CD14-positive monocyte (primary cell): ENCODE measurements at regions not wholly inside any gene's neighbourhood (a gene's known extent, or its start where the extent isn't known, plus 50 kb on each side); places are given as distances from the start of the nearest gene placed in this dataset.

Experiments used
- DNase-seq, 3 donors: peaks; one replicate each; pipeline ENCODE4 v3.0.0-alpha.2; 2011 to 2022
- H2AFZ ChIP-seq: 2 replicates; pipeline ENCODE4 v1.6.0; 2012; ENCODE audit warnings: mild to moderate bottlenecking, low read depth, low read length, inconsistent platforms; ENCODE audit not compliant: insufficient read depth, poor library complexity, severe bottlenecking
- H3K27ac ChIP-seq, 2 donors: 1 replicate in 1 of 2; 2 replicates in 1 of 2; pipeline ENCODE4 v1.5.1; 2012 to 2013; ENCODE audit warnings: low read length in 2 of 2, control low read depth in 1 of 2, inconsistent platforms in 1 of 2, low read depth in 1 of 2, mild to moderate bottlenecking in 1 of 2
- H3K27me3 ChIP-seq, 2 donors: one replicate each; pipeline versions ENCODE4 v1.6.0 to v1.6.1; 2011 to 2013; ENCODE audit warnings: low read length in 2 of 2; ENCODE audit not compliant: control insufficient read depth in 2 of 2, insufficient read depth in 2 of 2
- H3K36me3 ChIP-seq, 2 donors: replicated peaks in 1 of 2; 1 replicate in 1 of 2; 2 replicates in 1 of 2; pipeline versions ENCODE4 v1.5.1 to v1.6.1; 2012 to 2013; ENCODE audit warnings: low read length in 2 of 2, control low read depth in 1 of 2, inconsistent platforms in 1 of 2, mild to moderate bottlenecking in 1 of 2; ENCODE audit not compliant: insufficient read depth in 2 of 2, control insufficient read depth in 1 of 2
- H3K4me1 ChIP-seq, 2 donors: 1 replicate in 1 of 2; 2 replicates in 1 of 2; pipeline versions ENCODE4 v1.5.1 to v1.6.1; 2012 to 2013; ENCODE audit warnings: low read length in 2 of 2, control low read depth in 1 of 2, inconsistent platforms in 1 of 2, mild to moderate bottlenecking in 1 of 2, moderate library complexity in 1 of 2; ENCODE audit not compliant: insufficient read depth in 2 of 2, control insufficient read depth in 1 of 2
- H3K4me2 ChIP-seq: replicated peaks from 2 replicates; pipeline ENCODE3; 2012; ENCODE audit warnings: low read length, moderate library complexity, mild to moderate bottlenecking; ENCODE audit not compliant: poor library complexity, severe bottlenecking; ENCODE audit errors: extremely low read depth
- H3K4me3 ChIP-seq, 3 experiments: fragments of 200-600 bp in 1 of 3; sonication (generic) in 1 of 3; replicated peaks in 1 of 3; 1 replicate in 2 of 3; 2 replicates in 1 of 3; pipeline ENCODE4 v1.5.1; 2011 to 2013; ENCODE audit warnings: low read length in 3 of 3, mild to moderate bottlenecking in 3 of 3, control low read depth in 2 of 3, low read depth in 2 of 3, inconsistent platforms in 1 of 3, moderate library complexity in 1 of 3
- H3K79me2 ChIP-seq: 2 replicates; pipeline ENCODE4 v1.6.0; 2012; ENCODE audit warnings: mild to moderate bottlenecking, control low read depth, inconsistent platforms, low read length, moderate library complexity; ENCODE audit not compliant: insufficient read depth
- H3K9ac ChIP-seq: 2 replicates; pipeline ENCODE4 v1.6.0; 2017; ENCODE audit warnings: low read length, mild to moderate bottlenecking; ENCODE audit not compliant: insufficient read depth, poor library complexity, severe bottlenecking
- H3K9me3 ChIP-seq, 2 donors: replicated peaks in 1 of 2; 1 replicate in 1 of 2; 2 replicates in 1 of 2; pipeline versions ENCODE4 v1.5.1 to v1.6.1; 2012 to 2013; ENCODE audit warnings: low read length in 2 of 2, control low read depth in 1 of 2; ENCODE audit not compliant: control insufficient read depth in 1 of 2, insufficient read depth in 1 of 2
- H4K20me1 ChIP-seq: 2 replicates; pipeline ENCODE4 v1.6.0; 2012; ENCODE audit warnings: mild to moderate bottlenecking, low read length, control low read depth, moderate library complexity; ENCODE audit not compliant: insufficient read depth
- H3K27ac Mint-ChIP-seq, 7 donors: one replicate each; pipeline ENCODE4 v1.8.0; 2020; ENCODE audit warnings: mild to moderate bottlenecking in 7 of 7, mixed read lengths in 7 of 7, moderate library complexity in 6 of 7, inconsistent platforms in 2 of 7
- H3K27me3 Mint-ChIP-seq, 3 donors: one replicate each; pipeline ENCODE4 v1.8.0; 2021 to 2022; ENCODE audit warnings: low read depth in 3 of 3, mild to moderate bottlenecking in 3 of 3, mixed read lengths in 3 of 3, moderate library complexity in 3 of 3, inconsistent platforms in 1 of 3
- H3K36me3 Mint-ChIP-seq, 2 donors: one replicate each; pipeline ENCODE4 v1.8.0; 2020; ENCODE audit warnings: mixed read lengths in 2 of 2, inconsistent platforms in 1 of 2, mild to moderate bottlenecking in 1 of 2
- H3K4me1 Mint-ChIP-seq: one replicate; pipeline ENCODE4 v1.8.0; 2020; ENCODE audit warnings: mild to moderate bottlenecking, mixed read lengths
- H3K4me3 Mint-ChIP-seq, 2 donors: one replicate each; pipeline ENCODE4 v1.8.0; 2020; ENCODE audit warnings: mild to moderate bottlenecking in 2 of 2, mixed read lengths in 2 of 2, moderate library complexity in 1 of 2
- H3K9me3 Mint-ChIP-seq, 7 donors: one replicate each; pipeline ENCODE4 v1.8.0; 2020 to 2022; ENCODE audit warnings: mixed read lengths in 7 of 7, mild to moderate bottlenecking in 6 of 7, moderate library complexity in 6 of 7, inconsistent platforms in 2 of 7
- WGBS: methylation state at CpG from one replicate; pipeline ENCODE4 v1.1.5; 2013; ENCODE audit warnings: missing lambda C conversion rate; ENCODE audit not compliant: insufficient coverage; 5-methylcytosine and 5-hydroxymethylcytosine counted together
- intact Hi-C, 2 donors: fragments of 100-400 bp; cut with micrococcal nuclease; formaldehyde crosslinking; loops; one replicate each; pipeline versions ENCODE4 v1.15.0 to v1.15.1; 2023
- TF ChIP-seq, protein P1 (sequence below): fragments of 200-600 bp; IDR thresholded peaks from one replicate; pipeline ENCODE4 v1.8.0; 2022; ENCODE audit warnings: antibody characterized with exemption, mild to moderate bottlenecking

DNA sequence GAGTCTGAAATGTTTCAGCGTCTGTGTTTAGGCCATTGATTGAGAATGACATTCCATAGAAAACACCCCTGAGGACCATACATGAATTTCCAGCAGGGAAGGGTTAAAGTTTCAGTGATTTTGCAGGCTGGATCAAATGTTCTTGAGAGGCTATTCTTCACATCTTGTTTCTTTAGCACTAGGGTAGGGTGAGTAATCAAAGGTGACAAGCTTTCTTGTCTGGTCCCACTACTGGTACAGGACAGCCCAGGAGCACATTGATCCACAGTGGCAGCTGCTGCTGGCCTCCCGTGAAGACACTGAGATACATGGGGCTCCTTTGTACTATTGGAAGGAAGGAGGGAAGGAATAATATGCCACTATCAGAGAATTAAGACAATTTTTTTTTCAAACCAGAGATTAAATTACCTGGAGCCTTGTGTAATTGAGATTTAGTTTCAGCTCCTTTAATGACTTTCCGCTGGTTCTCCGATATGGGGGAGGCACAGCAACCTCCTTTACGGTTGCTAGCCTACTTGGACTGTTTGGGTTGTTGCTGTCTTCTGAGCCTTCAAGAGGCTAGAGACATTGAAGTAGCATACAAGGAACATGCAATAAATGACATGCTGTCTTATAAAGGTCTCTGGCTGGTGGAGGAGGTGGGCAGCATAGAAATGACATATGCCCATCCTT, 368.9 kb downstream of the SOX11 start:
- Mint-ChIP-seq H3K36me3 (no peaks in the 10 kb centered on the region), H3K4me3 (no peak overlapping the region), H3K27me3 (no peaks in the 10 kb centered on the region), H3K27ac (no peak overlapping the region), H3K4me1 (no peaks in the 10 kb centered on the region), H3K9me3 (peaks cover 0 to 4% (median 2%) of the 10 kb centered on the region in 7 donors)
- Histone ChIP-seq H3K4me1 (no peaks in the 10 kb centered on the region), H4K20me1 (no peaks in the 10 kb centered on the region), H3K9ac (no peak overlapping the region), H3K27ac (no peak overlapping the region), H3K4me2 (no peak overlapping the region), H3K36me3 (no peaks in the 10 kb centered on the region), H3K79me2 (no peaks in the 10 kb centered on the region), H3K27me3 (no peaks in the 10 kb centered on the region), H3K4me3 (no peak overlapping the region), H2AFZ (no peak overlapping the region), H3K9me3 (no peaks in the 10 kb centered on the region)
- TF ChIP-seq, protein P1, sequence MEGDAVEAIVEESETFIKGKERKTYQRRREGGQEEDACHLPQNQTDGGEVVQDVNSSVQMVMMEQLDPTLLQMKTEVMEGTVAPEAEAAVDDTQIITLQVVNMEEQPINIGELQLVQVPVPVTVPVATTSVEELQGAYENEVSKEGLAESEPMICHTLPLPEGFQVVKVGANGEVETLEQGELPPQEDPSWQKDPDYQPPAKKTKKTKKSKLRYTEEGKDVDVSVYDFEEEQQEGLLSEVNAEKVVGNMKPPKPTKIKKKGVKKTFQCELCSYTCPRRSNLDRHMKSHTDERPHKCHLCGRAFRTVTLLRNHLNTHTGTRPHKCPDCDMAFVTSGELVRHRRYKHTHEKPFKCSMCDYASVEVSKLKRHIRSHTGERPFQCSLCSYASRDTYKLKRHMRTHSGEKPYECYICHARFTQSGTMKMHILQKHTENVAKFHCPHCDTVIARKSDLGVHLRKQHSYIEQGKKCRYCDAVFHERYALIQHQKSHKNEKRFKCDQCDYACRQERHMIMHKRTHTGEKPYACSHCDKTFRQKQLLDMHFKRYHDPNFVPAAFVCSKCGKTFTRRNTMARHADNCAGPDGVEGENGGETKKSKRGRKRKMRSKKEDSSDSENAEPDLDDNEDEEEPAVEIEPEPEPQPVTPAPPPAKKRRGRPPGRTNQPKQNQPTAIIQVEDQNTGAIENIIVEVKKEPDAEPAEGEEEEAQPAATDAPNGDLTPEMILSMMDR, result no peak
- DNase-seq, result no peak
- WGBS, result 100% methylated on average over 3 of the region's 5 CpGs
- intact Hi-C loops, result no loop called here

DNA sequence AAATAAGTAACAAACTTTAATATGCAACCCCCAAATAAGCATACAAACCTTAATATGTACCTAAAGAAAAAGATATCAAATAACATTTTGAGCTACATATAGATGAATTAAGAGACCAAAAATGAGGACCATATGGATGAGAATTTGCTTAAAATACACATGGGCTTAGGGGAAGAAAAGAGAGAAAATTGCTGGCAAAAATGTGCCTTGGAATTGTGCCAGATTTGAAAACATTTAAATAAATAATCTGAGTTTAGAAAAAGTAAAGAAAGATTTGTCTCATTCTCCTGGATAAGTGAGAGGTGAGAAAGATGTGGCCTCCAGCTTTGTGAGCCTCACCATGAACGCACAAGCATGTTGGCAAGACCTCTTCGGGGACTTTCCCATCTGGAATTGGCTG, 372.6 kb downstream of the SOX11 start:
- no peaks in the 10 kb centered on the region for H3K4me1 Mint-ChIP-seq
- no peaks in the 10 kb centered on the region for H3K36me3 Mint-ChIP-seq
- WGBS, result no CpG with 5 or more reads among the region's 2 CpGs
- Histone ChIP-seq H3K4me2 (no peak overlapping the region), H3K4me1 (no peaks in the 10 kb centered on the region), H3K79me2 (no peaks in the 10 kb centered on the region), H4K20me1 (no peaks in the 10 kb centered on the region), H3K27me3 (no peaks in the 10 kb centered on the region), H3K4me3 (no peak overlapping the region), H3K36me3 (no peaks in the 10 kb centered on the region), H2AFZ (no peak overlapping the region), H3K9ac (no peak overlapping the region), H3K27ac (no peak overlapping the region), H3K9me3 (no peaks in the 10 kb centered on the region)
- no peak overlapping the region for H3K27ac Mint-ChIP-seq
- no peak overlapping the region for H3K4me3 Mint-ChIP-seq
- TF ChIP-seq, protein P1, result no peak
- H3K27me3 Mint-ChIP-seq, result no peaks in the 10 kb centered on the region
- no peak for DNase-seq
- H3K9me3 Mint-ChIP-seq, result peaks cover 0 to 4% (median 1%) of the 10 kb centered on the region in 7 donors
- intact Hi-C loops, result no loop called here
